Neuronal stem cell (in vitro differentiated cells): ENCODE measurements at regions not wholly inside any gene's neighbourhood (a gene's known extent, or its start where the extent isn't known, plus 50 kb on each side); places are given as distances from the start of the nearest gene placed in this dataset.
"Not testable (repeated sequence)": the region's sequence is repeated elsewhere in the genome, so short reads cannot be mapped to it uniquely, and the experiment has no call there.

Experiments
- DNase-seq: peaks from one replicate; pipeline ENCODE4 v3.0.0-alpha.2; 2013; ENCODE audit warnings: low spot score
- H2AFZ ChIP-seq: one replicate; pipeline ENCODE4 v1.6.1; 2013; ENCODE audit warnings: mild to moderate bottlenecking, low read length, inconsistent platforms
- H2AK5ac ChIP-seq: 2 replicates; pipeline ENCODE4 v1.6.1; 2013; ENCODE audit warnings: low read depth, mild to moderate bottlenecking, inconsistent platforms, low read length, moderate library complexity, mixed read lengths
- H2BK120ac ChIP-seq: 2 replicates; pipeline ENCODE4 v1.6.1; 2013; ENCODE audit warnings: low read depth, mild to moderate bottlenecking, inconsistent platforms, low read length, moderate library complexity, mixed read lengths
- H2BK12ac ChIP-seq: one replicate; pipeline ENCODE4 v1.6.1; 2013; ENCODE audit warnings: low read length, inconsistent platforms
- H2BK15ac ChIP-seq: 2 replicates; pipeline ENCODE4 v1.6.1; 2013; ENCODE audit warnings: mild to moderate bottlenecking, low read length, inconsistent platforms, mixed read lengths
- H2BK5ac ChIP-seq: one replicate; pipeline ENCODE4 v1.6.1; 2013; ENCODE audit warnings: inconsistent platforms, mild to moderate bottlenecking, low read length, moderate library complexity
- H3K14ac ChIP-seq: one replicate; pipeline ENCODE4 v1.6.1; 2013; ENCODE audit warnings: low read length, inconsistent platforms
- H3K18ac ChIP-seq: 2 replicates; pipeline ENCODE4 v1.6.1; 2013; ENCODE audit warnings: low read length, inconsistent platforms
- H3K23ac ChIP-seq: 2 replicates; pipeline ENCODE4 v1.6.1; 2013; ENCODE audit warnings: low read depth, mild to moderate bottlenecking, mixed read lengths, low read length, inconsistent platforms; ENCODE audit not compliant: poor library complexity
- H3K27ac ChIP-seq: replicated peaks from 3 replicates; pipeline ENCODE4 v1.5.1; 2013; ENCODE audit warnings: low read length, inconsistent platforms
- H3K27me3 ChIP-seq, 3 experiments: 2 replicates each; pipeline ENCODE4 v1.6.1; 2013; ENCODE audit warnings: low read length in 3 of 3, mild to moderate bottlenecking in 2 of 3, inconsistent platforms in 1 of 3, low read depth in 1 of 3, mixed read lengths in 1 of 3, moderate library complexity in 1 of 3; ENCODE audit not compliant: control insufficient read depth in 3 of 3, insufficient read depth in 3 of 3
- H3K36me3 ChIP-seq, 2 donors: replicated peaks in 1 of 2; 2 replicates each; pipeline ENCODE4 v1.6.1; 2013; ENCODE audit warnings: low read length in 2 of 2; ENCODE audit not compliant: control insufficient read depth in 2 of 2, insufficient read depth in 2 of 2
- H3K4ac ChIP-seq: 2 replicates; pipeline ENCODE4 v1.6.1; 2013; ENCODE audit warnings: inconsistent platforms, mild to moderate bottlenecking, low read length, moderate library complexity
- H3K4me1 ChIP-seq, 2 donors: 1 replicate in 1 of 2; 2 replicates in 1 of 2; pipeline ENCODE4 v1.6.1; 2013; ENCODE audit warnings: low read length in 2 of 2, low read depth in 1 of 2; ENCODE audit not compliant: control insufficient read depth in 2 of 2, insufficient read depth in 1 of 2
- H3K4me2 ChIP-seq: one replicate; pipeline ENCODE4 v1.6.1; 2013; ENCODE audit warnings: mild to moderate bottlenecking, low read length, inconsistent platforms; ENCODE audit not compliant: insufficient read depth, poor library complexity, severe bottlenecking
- H3K4me3 ChIP-seq, 2 donors: 2 replicates each; pipeline ENCODE4 v1.5.1; 2013; ENCODE audit warnings: low read length in 2 of 2, mild to moderate bottlenecking in 2 of 2, inconsistent platforms in 1 of 2, moderate library complexity in 1 of 2
- H3K79me1 ChIP-seq: one replicate; pipeline ENCODE4 v1.6.1; 2013; ENCODE audit warnings: low read depth, mild to moderate bottlenecking, inconsistent platforms, low read length, moderate library complexity
- H3K9ac ChIP-seq: one replicate; pipeline ENCODE4 v1.6.1; 2013; ENCODE audit warnings: mild to moderate bottlenecking, low read depth, low read length, inconsistent platforms; ENCODE audit not compliant: poor library complexity
- H3K9me3 ChIP-seq, 2 donors: replicated peaks in 1 of 2; 2 replicates each; pipeline versions ENCODE3 to v1.6.1; 2013; ENCODE audit warnings: low read length in 2 of 2, mild to moderate bottlenecking in 2 of 2, inconsistent platforms in 1 of 2, low read depth in 1 of 2, mixed read lengths in 1 of 2, moderate library complexity in 1 of 2; ENCODE audit not compliant: control insufficient read depth in 2 of 2, insufficient read depth in 1 of 2
- H4K8ac ChIP-seq: one replicate; pipeline ENCODE4 v1.6.1; 2013; ENCODE audit warnings: low read depth, mild to moderate bottlenecking, inconsistent platforms, low read length, moderate library complexity
- H4K91ac ChIP-seq: one replicate; pipeline ENCODE4 v1.6.1; 2013; ENCODE audit warnings: low read length, low read depth, mild to moderate bottlenecking, inconsistent platforms; ENCODE audit not compliant: poor library complexity
- WGBS, 2 donors: extraction: QIAGEN DNeasy Blood & Tissue Kit; methylation state at CpG; one replicate each; pipeline ENCODE4 v1.1.7; 2013; ENCODE audit warnings: missing lambda C conversion rate in 2 of 2, mixed read lengths in 1 of 2; ENCODE audit not compliant: insufficient read length in 2 of 2, insufficient replicate concordance in 1 of 2; ENCODE audit errors: extremely low coverage in 2 of 2; 5-methylcytosine and 5-hydroxymethylcytosine counted together

DNA sequence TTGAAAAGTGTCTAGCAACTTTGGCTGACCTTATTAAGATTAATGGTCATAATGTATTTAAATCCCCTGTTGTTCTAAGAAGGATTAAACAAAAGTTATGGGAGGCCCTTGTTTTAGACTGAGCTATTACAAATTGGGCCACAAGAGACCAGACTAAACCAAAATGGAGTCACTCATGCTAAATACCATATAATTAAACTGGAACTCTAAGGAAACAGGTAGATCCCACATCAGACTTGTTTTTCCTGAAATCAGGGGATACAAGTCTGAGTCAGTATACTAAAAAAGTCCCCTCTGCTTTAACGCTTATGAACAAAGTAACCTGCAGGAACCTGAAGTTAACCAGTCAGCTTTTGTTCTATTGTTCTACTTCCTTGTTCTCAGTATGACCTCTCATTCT, 305.9 kb upstream of the SGCG start:
- WGBS, 2 donors = no CpG with 5 or more reads among the region's 1 CpG
- peaks cover 2 to 8% of the 10 kb centered on the region in 2 donors for H3K9me3 ChIP-seq
- H3K4me1 ChIP-seq = peaks cover 0 to 1% of the 10 kb centered on the region in 2 donors

DNA sequence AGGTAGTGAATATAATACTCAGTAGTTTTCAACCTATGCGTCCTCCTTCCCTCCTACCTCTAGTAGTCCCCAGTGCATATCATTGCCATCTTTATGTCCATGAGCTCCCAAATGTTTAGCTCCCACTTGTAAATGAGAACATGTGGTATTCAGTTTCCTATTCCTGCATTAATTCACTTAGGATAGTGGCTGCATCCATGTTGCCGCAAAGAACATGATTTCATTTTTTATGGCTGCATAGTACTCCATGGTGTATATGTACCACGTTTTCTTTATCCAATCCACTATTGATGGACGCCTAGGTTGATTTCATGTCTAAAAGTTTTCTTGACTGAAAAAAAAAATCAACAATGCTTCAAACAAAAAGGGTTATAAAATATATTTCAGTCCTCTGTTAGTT, 303.4 kb upstream of the SGCG start:
- Histone ChIP-seq H2BK5ac (no peak overlapping the region), H4K91ac (no peak overlapping the region), H3K18ac (no peak overlapping the region), H3K36me3 (no peaks in the 10 kb centered on the region), H3K9me3 (peaks cover 2 to 8% of the 10 kb centered on the region in 2 donors), H4K8ac (no peak overlapping the region), H2BK12ac (no peak overlapping the region), H2AFZ (no peak overlapping the region), H2BK120ac (no peak overlapping the region), H3K23ac (no peak overlapping the region), H3K4me2 (no peak overlapping the region), H3K4me1 (peaks cover 0 to 15% of the 10 kb centered on the region in 2 donors), H3K4ac (no peak overlapping the region), H2BK15ac (no peak overlapping the region), H2AK5ac (no peak overlapping the region), H3K27ac (no peak overlapping the region), H3K9ac (no peak overlapping the region), H3K14ac (no peak overlapping the region), H3K79me1 (no peaks in the 10 kb centered on the region), H3K4me3 (no peak overlapping the region), H3K27me3 (no peaks in the 10 kb centered on the region)
- DNase-seq = no peak
- WGBS, 2 donors = no CpG with 5 or more reads among the region's 4 CpGs

More for the DNA sequence above, 305.9 kb upstream of the SGCG start:
- Histone ChIP-seq H2AFZ (no peak overlapping the region), H2BK12ac (no peak overlapping the region), H2BK5ac (no peak overlapping the region), H4K8ac (no peak overlapping the region), H3K9ac (no peak overlapping the region), H3K4me3 (no peak overlapping the region), H2AK5ac (no peak overlapping the region), H3K18ac (no peak overlapping the region), H4K91ac (no peak overlapping the region), H2BK120ac (no peak overlapping the region), H3K4me2 (no peak overlapping the region), H2BK15ac (no peak overlapping the region), H3K27me3 (no peaks in the 10 kb centered on the region), H3K27ac (no peak overlapping the region), H3K4ac (no peak overlapping the region), H3K79me1 (no peaks in the 10 kb centered on the region), H3K14ac (no peak overlapping the region), H3K36me3 (no peaks in the 10 kb centered on the region), H3K23ac (no peak overlapping the region)
- DNase-seq = no peak

DNA sequence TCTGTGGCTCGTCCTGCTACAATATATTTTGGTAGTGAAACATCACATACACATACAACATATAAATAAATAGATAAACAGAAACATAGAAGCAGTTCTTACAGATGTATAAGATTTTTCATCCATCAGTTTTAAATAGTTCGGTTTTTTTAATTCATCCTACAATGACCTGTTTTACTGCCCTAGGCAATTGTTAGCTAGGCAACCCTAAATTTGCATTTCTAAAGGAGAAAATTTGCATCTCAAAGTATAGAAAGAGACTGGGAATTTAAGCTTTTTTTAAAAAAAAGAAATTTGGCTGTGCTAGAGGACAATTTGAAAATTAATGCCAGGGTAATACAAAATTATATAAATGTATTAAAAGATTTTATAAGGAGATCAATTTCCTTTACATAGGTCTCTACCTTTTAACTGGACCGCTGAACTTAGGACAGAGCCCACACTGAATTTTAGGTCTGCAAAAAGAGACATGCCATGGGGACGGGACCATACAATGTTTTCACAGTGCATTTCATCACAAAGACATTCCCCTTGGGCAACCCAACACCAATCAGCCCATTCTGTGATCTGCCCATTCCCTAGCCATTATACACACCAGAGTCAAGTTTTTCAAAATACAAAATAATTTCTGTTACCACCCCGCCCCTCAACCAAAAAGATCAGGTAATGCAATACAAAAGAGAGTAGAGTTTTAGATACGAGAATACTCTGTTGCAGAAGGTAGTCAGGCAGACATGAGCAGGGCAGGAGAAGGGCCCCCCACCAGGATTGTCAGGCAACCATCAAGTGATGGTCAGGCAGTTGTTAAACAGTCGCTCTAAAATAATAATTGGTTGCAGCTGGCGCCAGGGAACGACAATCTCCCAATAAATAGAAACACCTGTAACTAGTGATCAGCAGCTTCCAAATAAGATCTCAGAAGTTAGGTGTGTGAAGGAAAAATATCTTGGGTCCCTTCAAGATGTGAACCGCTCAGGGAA, 299.7 kb upstream of the SGCG start:
- Histone ChIP-seq H2BK12ac (no peak overlapping the region), H3K27ac (no peak overlapping the region)
- DNase-seq = no peak

DNA sequence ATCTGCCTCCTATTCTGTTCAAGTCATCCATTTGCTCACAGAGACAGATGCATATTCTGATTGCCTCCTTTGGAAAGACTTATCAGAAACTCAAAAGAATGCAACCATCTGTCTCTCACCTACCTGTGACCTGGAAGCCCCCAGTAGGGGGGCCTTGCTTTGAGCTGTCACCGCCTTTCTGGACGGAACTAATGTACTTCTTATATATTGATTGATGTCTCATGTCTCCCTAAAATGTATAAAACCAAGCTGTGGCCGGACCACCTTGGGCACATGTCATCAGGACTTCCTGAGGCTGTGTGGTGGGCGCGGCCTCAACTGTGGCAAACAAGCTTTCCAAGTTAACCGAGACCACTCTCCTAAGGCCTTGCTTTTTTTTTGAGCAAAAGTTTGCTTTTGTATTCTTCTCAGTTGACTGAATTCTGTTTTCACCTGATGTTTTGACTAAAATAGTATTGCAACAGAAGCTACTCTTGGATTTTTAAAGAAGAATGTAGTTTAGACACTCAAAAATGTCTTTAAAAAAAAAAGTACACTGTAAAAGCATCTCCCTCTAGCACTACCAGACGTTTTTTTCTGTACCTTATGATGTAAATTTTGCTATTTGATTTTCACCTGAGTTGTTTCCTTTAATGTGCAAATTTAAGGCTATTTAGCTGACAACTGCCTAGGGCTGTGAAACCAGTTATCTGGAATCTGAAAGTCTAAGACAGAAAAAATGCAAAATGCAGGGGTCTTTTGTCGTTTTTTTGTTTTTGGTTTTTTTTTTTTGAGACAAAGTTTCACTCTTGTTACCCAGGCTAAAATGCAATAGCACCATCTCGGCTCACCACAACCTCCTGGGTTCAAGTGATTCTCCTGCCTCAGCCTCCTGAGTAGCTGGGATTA, 298.8 kb upstream of the SGCG start:
- H2BK5ac ChIP-seq, H3K23ac ChIP-seq, H2BK15ac ChIP-seq, H2AFZ ChIP-seq, H3K18ac ChIP-seq, H2BK120ac ChIP-seq, H2AK5ac ChIP-seq, H2BK12ac ChIP-seq, H4K8ac ChIP-seq, H3K27ac ChIP-seq, H3K4ac ChIP-seq, H3K79me1 ChIP-seq, H3K4me2 ChIP-seq, H3K36me3 ChIP-seq, H4K91ac ChIP-seq, H3K9ac ChIP-seq, H3K9me3 ChIP-seq, H3K27me3 ChIP-seq, H3K14ac ChIP-seq, H3K4me3 ChIP-seq, DNase-seq: not testable (repeated sequence)
- peaks cover 0 to 25% of the 10 kb centered on the region in 2 donors for H3K4me1 ChIP-seq
- no CpG with 5 or more reads among the region's 9 CpGs for WGBS, 2 donors

More for the DNA sequence above, 299.7 kb upstream of the SGCG start:
- Histone ChIP-seq H3K4me1 (peaks cover 0 to 25% of the 10 kb centered on the region in 2 donors), H2BK15ac (no peak overlapping the region), H3K9ac (no peak overlapping the region), H3K36me3 (no peaks in the 10 kb centered on the region), H2AFZ (peak overlapping the region; percentile 13), H4K91ac (no peak overlapping the region), H3K79me1 (no peaks in the 10 kb centered on the region), H3K4me2 (no peak overlapping the region), H3K14ac (no peak overlapping the region), H2BK5ac (no peak overlapping the region), H3K9me3 (no peaks in the 10 kb centered on the region), H3K27me3 (no peaks in the 10 kb centered on the region), H3K18ac (no peak overlapping the region), H4K8ac (no peak overlapping the region), H2BK120ac (no peak overlapping the region), H2AK5ac (no peak overlapping the region), H3K23ac (no peak overlapping the region), H3K4ac (no peak overlapping the region), H3K4me3 (no peak overlapping the region)
- WGBS, 2 donors = no CpG with 5 or more reads among the region's 10 CpGs
